ENCODE measurements at regions not wholly inside any gene's neighbourhood (a gene's known extent, or its start where the extent isn't known, plus 50 kb on each side); places are given as distances from the start of the nearest gene placed in this dataset.

DNA sequence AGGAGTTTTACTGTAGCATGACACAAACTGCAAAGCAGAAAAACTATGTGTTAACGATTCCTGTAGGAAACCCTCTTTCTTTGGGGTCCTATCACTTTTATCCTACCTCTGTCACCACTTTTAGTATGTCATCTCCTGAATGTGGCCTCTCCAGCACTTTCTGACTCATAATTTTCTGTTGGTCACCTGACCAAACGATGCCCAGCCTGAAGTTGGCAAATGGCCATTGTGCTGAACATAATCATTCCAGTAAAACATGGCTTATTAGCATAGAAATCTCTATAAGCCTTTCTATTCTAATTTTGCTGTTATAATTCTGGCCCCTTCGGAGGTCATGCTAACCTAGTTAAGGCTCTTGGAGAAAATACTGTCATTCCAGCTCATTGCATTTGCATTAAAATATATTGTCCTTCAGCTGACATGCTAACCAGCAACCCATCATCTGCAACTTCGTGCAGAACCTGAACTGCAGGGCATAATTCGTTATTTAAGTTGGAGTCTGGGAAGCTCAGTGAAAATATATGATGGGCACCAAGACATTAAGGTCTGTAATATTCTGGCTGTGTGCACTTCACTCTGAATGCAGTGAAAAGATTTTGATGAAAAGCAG is 140.3 kb downstream of the NMUR2 start:
- no peaks in the 10 kb centered on the region for H3K36me3 Mint-ChIP-seq
- H3K9me3 ChIP-seq (ENCODE audit: low read length): no peaks in the 10 kb centered on the region
- CTCF ChIA-PET: no interaction called here

DNA sequence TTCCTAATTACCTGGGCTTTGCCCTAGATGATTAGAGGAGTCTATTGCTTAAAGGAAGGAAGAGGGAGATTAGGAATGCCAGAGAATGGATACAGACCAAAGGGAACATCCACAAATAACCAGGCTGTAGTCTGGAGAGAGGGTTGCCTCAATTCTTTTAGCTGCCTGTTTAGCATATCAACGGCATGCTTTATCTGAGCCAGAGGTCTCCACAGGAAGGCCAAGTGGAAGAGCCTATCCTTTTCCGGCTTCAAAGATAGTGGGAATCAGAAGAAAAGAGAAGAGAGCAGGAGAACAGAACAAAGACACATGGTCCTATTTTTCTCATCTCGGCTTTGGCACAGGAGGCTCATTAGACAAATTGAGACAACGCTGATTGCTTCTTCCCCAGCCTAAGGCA is 142.4 kb downstream of the NMUR2 start:
- no peaks in the 10 kb centered on the region for H3K36me3 Mint-ChIP-seq
- no peaks in the 10 kb centered on the region for H3K9me3 ChIP-seq (ENCODE audit: low read length)
- DNase-seq: no peak
- H3K36me3 ChIP-seq (ENCODE audit: insufficient read depth, low read length): no peaks in the 10 kb centered on the region
- no peaks in the 10 kb centered on the region for H3K4me1 ChIP-seq (ENCODE audit: insufficient read depth, low read length)
- no peak overlapping the region for H3K27ac Mint-ChIP-seq
- H3K4me3 Mint-ChIP-seq: no peak overlapping the region
- H3K9me3 Mint-ChIP-seq: no peaks in the 10 kb centered on the region
- H3K27me3 Mint-ChIP-seq: peaks cover 0 to 1% of the 10 kb centered on the region in 2 donors
- no peak overlapping the region for H3K4me3 ChIP-seq (ENCODE audit: low read length)
- no peaks in the 10 kb centered on the region for H3K4me1 Mint-ChIP-seq
- H3K27ac ChIP-seq (ENCODE audit: low read depth, low read length): no peak overlapping the region
- POLR2A ChIA-PET: no interaction called here
- no peaks in the 10 kb centered on the region for H3K27me3 ChIP-seq (ENCODE audit: insufficient read depth, low read length, poor library complexity, severe bottlenecking)
- CTCF ChIA-PET: no interaction called here

More for the DNA sequence above, 140.3 kb downstream of the NMUR2 start:
- Histone ChIP-seq H3K36me3 (ENCODE audit: insufficient read depth, low read length) (no peaks in the 10 kb centered on the region), H3K4me3 (ENCODE audit: low read length) (no peak overlapping the region), H3K27me3 (ENCODE audit: insufficient read depth, low read length, poor library complexity, severe bottlenecking) (no peaks in the 10 kb centered on the region), H3K4me1 (ENCODE audit: insufficient read depth, low read length) (no peaks in the 10 kb centered on the region), H3K27ac (ENCODE audit: low read depth, low read length) (no peak overlapping the region)
- Mint-ChIP-seq H3K4me3 (no peak overlapping the region), H3K9me3 (no peaks in the 10 kb centered on the region), H3K27ac (no peak overlapping the region), H3K4me1 (no peaks in the 10 kb centered on the region), H3K27me3 (no peaks in the 10 kb centered on the region)
- DNase-seq: no peak
- POLR2A ChIA-PET: no interaction called here

- H3K4me1 Mint-ChIP-seq: no peaks in the 10 kb centered on the region
- H3K4me3 Mint-ChIP-seq: no peak overlapping the region
- Histone ChIP-seq H3K27ac (ENCODE audit: low read depth, low read length) (no peak overlapping the region), H3K36me3 (ENCODE audit: insufficient read depth, low read length) (no peaks in the 10 kb centered on the region), H3K4me1 (ENCODE audit: insufficient read depth, low read length) (no peaks in the 10 kb centered on the region), H3K9me3 (ENCODE audit: low read length) (no peaks in the 10 kb centered on the region), H3K27me3 (ENCODE audit: insufficient read depth, low read length, poor library complexity, severe bottlenecking) (no peaks in the 10 kb centered on the region), H3K4me3 (ENCODE audit: low read length) (no peak overlapping the region)
- H3K27me3 Mint-ChIP-seq: peaks cover 0 to 3% of the 10 kb centered on the region in 2 donors
- H3K27ac Mint-ChIP-seq: no peak overlapping the region
- no peaks in the 10 kb centered on the region for H3K36me3 Mint-ChIP-seq
- POLR2A ChIA-PET: no interaction called here
- H3K9me3 Mint-ChIP-seq: no peaks in the 10 kb centered on the region
- no peak for DNase-seq
- CTCF ChIA-PET: no interaction called here
These were observed 144.1 kb downstream of the NMUR2 start for GRCh38 chr5:152260940-152261339.

DNA sequence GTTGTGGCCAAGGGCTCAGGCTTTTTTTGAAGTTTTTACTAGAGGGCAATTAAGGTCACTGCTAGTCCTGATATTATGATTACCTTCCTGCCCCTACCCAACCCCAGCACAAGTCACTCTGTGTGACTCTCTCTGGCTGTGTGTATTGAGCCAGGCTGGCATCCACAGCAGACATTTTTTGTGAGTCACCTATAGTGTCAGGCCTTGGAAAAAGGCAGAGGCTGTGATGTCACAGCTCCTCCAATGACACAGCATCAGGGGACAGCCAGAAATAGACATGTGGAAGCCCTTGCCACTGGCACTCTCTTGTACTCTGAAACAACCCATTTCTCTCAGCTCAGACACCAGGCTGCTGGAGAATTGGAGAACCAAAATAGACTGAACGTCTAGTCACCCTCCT is 145.4 kb downstream of the NMUR2 start:
- no peak overlapping the region for H3K4me3 ChIP-seq (ENCODE audit: low read length)
- no peak overlapping the region for H3K27ac ChIP-seq (ENCODE audit: low read depth, low read length)
- ChIA-PET POLR2A (no interaction called here), CTCF (no interaction called here)
- H3K9me3 ChIP-seq (ENCODE audit: low read length): no peaks in the 10 kb centered on the region
- Mint-ChIP-seq H3K4me3 (no peak overlapping the region), H3K27me3 (peaks cover 3 to 4% of the 10 kb centered on the region in 2 donors), H3K9me3 (peaks cover 0 to 4% (median 0%) of the 10 kb centered on the region in 5 donors), H3K36me3 (no peaks in the 10 kb centered on the region), H3K27ac (peak overlapping the region in 1 of 8 donors; percentile 72), H3K4me1 (no peaks in the 10 kb centered on the region)
- no peaks in the 10 kb centered on the region for H3K36me3 ChIP-seq (ENCODE audit: insufficient read depth, low read length)
- no peaks in the 10 kb centered on the region for H3K4me1 ChIP-seq (ENCODE audit: insufficient read depth, low read length)
- H3K27me3 ChIP-seq (ENCODE audit: insufficient read depth, low read length, poor library complexity, severe bottlenecking): no peaks in the 10 kb centered on the region
- DNase-seq: no peak

DNA sequence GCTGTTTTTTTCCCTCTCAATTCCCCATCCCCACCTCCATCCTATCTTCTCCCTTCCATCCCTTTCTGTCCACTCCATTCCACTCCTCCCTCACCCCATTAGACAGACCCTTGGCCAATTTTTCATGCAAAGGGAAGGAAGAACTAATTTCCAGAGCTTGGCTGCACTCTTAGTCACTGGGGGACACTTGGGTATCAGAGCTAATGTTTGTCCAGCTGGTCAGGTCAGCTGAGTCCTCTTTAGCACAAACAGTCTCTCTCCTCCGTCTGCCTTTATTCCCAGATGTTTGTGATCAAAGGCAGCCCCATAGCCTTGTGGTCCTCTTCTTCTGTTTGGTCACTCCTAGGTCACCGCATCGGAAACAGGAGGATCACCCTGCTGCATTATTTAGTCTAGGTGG is 148.5 kb downstream of the NMUR2 start:
- H3K36me3 Mint-ChIP-seq: no peaks in the 10 kb centered on the region
- Histone ChIP-seq H3K27me3 (ENCODE audit: insufficient read depth, low read length, poor library complexity, severe bottlenecking) (no peaks in the 10 kb centered on the region), H3K27ac (ENCODE audit: low read depth, low read length) (no peak overlapping the region), H3K4me3 (ENCODE audit: low read length) (no peak overlapping the region), H3K4me1 (ENCODE audit: insufficient read depth, low read length) (no peaks in the 10 kb centered on the region), H3K9me3 (ENCODE audit: low read length) (no peaks in the 10 kb centered on the region), H3K36me3 (ENCODE audit: insufficient read depth, low read length) (no peaks in the 10 kb centered on the region)
- peaks cover 3 to 5% of the 10 kb centered on the region in 2 donors for H3K27me3 Mint-ChIP-seq
- peaks cover 0 to 4% (median 0%) of the 10 kb centered on the region in 5 donors for H3K9me3 Mint-ChIP-seq
- no peak overlapping the region for H3K4me3 Mint-ChIP-seq
- H3K27ac Mint-ChIP-seq: no peak overlapping the region
- no peak for DNase-seq
- no peaks in the 10 kb centered on the region for H3K4me1 Mint-ChIP-seq
- POLR2A ChIA-PET: no interaction called here
- CTCF ChIA-PET: no interaction called here

DNA sequence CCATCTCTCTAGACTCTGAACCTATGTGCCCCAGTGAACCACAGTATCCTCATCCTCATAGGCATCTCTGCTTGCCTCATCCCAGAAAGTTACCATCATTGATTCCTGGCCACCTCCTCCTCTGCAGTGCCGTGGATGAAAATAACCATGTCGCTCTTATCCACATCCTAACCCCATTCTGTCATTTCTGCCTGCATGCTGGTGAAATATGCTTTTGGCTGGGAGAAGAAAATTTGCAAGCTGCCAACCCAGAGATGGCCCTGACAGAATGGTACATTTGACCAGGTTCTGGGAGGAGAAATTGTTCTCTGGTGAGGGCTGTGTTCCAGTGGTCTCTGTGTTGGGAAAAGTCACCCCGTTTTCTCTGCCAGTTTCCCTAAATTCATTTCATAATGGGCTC is 149.7 kb downstream of the NMUR2 start:
- Histone ChIP-seq H3K27ac (ENCODE audit: low read depth, low read length) (no peak overlapping the region), H3K9me3 (ENCODE audit: low read length) (no peaks in the 10 kb centered on the region), H3K4me3 (ENCODE audit: low read length) (no peak overlapping the region), H3K36me3 (ENCODE audit: insufficient read depth, low read length) (no peaks in the 10 kb centered on the region), H3K27me3 (ENCODE audit: insufficient read depth, low read length, poor library complexity, severe bottlenecking) (no peaks in the 10 kb centered on the region), H3K4me1 (ENCODE audit: insufficient read depth, low read length) (no peaks in the 10 kb centered on the region)
- ChIA-PET CTCF (no interaction called here), POLR2A (no interaction called here)
- H3K27ac Mint-ChIP-seq: no peak overlapping the region
- peaks cover 0 to 4% (median 0%) of the 10 kb centered on the region in 5 donors for H3K9me3 Mint-ChIP-seq
- no peak for DNase-seq
- no peaks in the 10 kb centered on the region for H3K4me1 Mint-ChIP-seq
- H3K27me3 Mint-ChIP-seq: peaks cover 3 to 5% of the 10 kb centered on the region in 2 donors
- H3K36me3 Mint-ChIP-seq: no peaks in the 10 kb centered on the region
- no peak overlapping the region for H3K4me3 Mint-ChIP-seq

GRCh38 chr5:152247850-152248385 is 157.2 kb downstream of the NMUR2 start:
- no peak for DNase-seq
- no peak overlapping the region for H3K4me3 Mint-ChIP-seq
- Histone ChIP-seq H3K36me3 (ENCODE audit: insufficient read depth, low read length) (no peaks in the 10 kb centered on the region), H3K4me3 (ENCODE audit: low read length) (no peak overlapping the region), H3K4me1 (ENCODE audit: insufficient read depth, low read length) (no peaks in the 10 kb centered on the region), H3K27me3 (ENCODE audit: insufficient read depth, low read length, poor library complexity, severe bottlenecking) (no peaks in the 10 kb centered on the region), H3K27ac (ENCODE audit: low read depth, low read length) (no peak overlapping the region), H3K9me3 (ENCODE audit: low read length) (no peaks in the 10 kb centered on the region)
- H3K27me3 Mint-ChIP-seq: no peaks in the 10 kb centered on the region
- CTCF ChIA-PET: no interaction called here
- no peak overlapping the region for H3K27ac Mint-ChIP-seq
- H3K9me3 Mint-ChIP-seq: peaks cover 0 to 2% (median 0%) of the 10 kb centered on the region in 5 donors
- POLR2A ChIA-PET: no interaction called here
- H3K36me3 Mint-ChIP-seq: no peaks in the 10 kb centered on the region
- H3K4me1 Mint-ChIP-seq: no peaks in the 10 kb centered on the region

- peaks cover 0 to 4% (median 0%) of the 10 kb centered on the region in 5 donors for H3K9me3 Mint-ChIP-seq
- Histone ChIP-seq H3K9me3 (ENCODE audit: low read length) (no peaks in the 10 kb centered on the region), H3K36me3 (ENCODE audit: insufficient read depth, low read length) (no peaks in the 10 kb centered on the region), H3K27me3 (ENCODE audit: insufficient read depth, low read length, poor library complexity, severe bottlenecking) (no peaks in the 10 kb centered on the region), H3K4me3 (ENCODE audit: low read length) (no peak overlapping the region), H3K27ac (ENCODE audit: low read depth, low read length) (no peak overlapping the region), H3K4me1 (ENCODE audit: insufficient read depth, low read length) (no peaks in the 10 kb centered on the region)
- ChIA-PET CTCF (no interaction called here), POLR2A (no interaction called here)
- no peaks in the 10 kb centered on the region for H3K27me3 Mint-ChIP-seq
- H3K4me1 Mint-ChIP-seq: no peaks in the 10 kb centered on the region
- H3K4me3 Mint-ChIP-seq: no peak overlapping the region
- H3K27ac Mint-ChIP-seq: no peak overlapping the region
- no peaks in the 10 kb centered on the region for H3K36me3 Mint-ChIP-seq
- DNase-seq: no peak
These were observed 158.7 kb downstream of the NMUR2 start for GRCh38 chr5:152246401-152246800.
